ENCODE measurements at regions not wholly inside any gene's neighbourhood (a gene's known extent, or its start where the extent isn't known, plus 50 kb on each side); places are given as distances from the start of the nearest gene placed in this dataset.

DNA sequence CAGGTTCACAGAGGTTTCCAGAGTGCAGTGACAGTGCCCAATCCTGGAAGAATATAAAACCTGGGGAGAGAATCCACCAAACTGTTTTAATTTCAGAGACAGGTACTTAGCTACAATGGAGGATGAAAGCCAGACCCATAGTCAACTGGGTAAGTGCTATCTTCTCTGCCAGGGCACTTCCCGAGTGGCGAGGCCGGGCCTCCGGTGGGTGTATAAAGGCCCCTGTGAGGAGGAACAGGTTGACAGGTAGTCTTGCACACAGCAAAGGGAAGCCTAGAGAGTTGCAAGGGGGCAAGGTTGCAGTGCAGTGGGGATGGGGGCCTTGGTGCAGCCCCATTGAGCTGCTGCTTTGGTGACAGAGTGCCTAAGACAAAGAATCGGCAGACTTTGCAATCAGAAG is 130.7 kb downstream of the SLC38A6 start:
- H3K9me3 Mint-ChIP-seq = peaks cover 45% of the 10 kb centered on the region

DNA sequence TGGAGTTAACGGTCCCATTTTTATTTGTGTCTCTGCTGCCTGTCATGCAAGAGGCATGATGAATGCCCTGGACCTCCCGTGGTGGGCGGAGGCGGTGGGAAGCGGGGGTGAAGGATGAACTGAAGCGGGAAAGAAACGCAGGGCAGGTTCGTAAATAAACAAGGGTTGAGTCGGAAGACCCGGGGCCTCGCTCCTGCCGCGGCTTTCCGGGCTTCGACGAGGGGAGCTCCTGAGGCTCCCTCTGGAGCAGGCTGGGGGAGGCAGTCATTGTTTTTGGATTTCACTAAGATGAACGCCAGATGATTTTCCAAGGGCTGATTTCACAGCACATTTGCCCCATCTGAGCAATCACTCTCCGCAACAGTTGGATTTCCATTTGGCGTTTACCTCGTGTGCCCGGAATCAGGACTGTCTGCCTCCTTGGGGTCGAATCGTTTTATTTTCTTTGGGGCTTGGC is 130.2 kb downstream of the SLC38A6 start:
- H3K27ac ChIP-seq (ENCODE audit: low read depth) = no peak overlapping the region
- peaks cover 13% of the 10 kb centered on the region for H3K27me3 Mint-ChIP-seq (ENCODE audit: insufficient read depth, low read depth, poor library complexity)
- peaks cover 14% of the 10 kb centered on the region for H3K36me3 ChIP-seq (ENCODE audit: insufficient read depth)
- H3K4me2 ChIP-seq = no peak overlapping the region
- peaks cover 19% of the 10 kb centered on the region for H3K4me1 Mint-ChIP-seq
- H3K4me3 ChIP-seq = no peak overlapping the region
- H3K4me3 Mint-ChIP-seq = no peak overlapping the region
- DNase-seq (ENCODE audit: low spot score) (peak; percentile 18), ATAC-seq (no peak)
- no peaks in the 10 kb centered on the region for H3K27me3 ChIP-seq (ENCODE audit: insufficient read depth)
- no peaks in the 10 kb centered on the region for H4K20me1 ChIP-seq (replicated peaks; ENCODE audit: insufficient read depth)
- H3K4me1 ChIP-seq (ENCODE audit: insufficient read depth) = no peaks in the 10 kb centered on the region
- H3F3A ChIP-seq (replicated peaks; ENCODE audit: low read depth) = no peaks in the 10 kb centered on the region
- no peak overlapping the region for H3K27ac Mint-ChIP-seq
- peaks cover 39% of the 10 kb centered on the region for H3K36me3 Mint-ChIP-seq (ENCODE audit: low read depth)
- peaks cover 41% of the 10 kb centered on the region for H3K9me3 Mint-ChIP-seq
- peak overlapping the region; percentile 56; the same call in 1 of the 2 replicates for H2AFZ ChIP-seq
- 0 out of 2 replicates have a peak, but pooled peaks cover 2% of the 10 kb centered on the region for H3K9me2 ChIP-seq (ENCODE audit: insufficient read depth)
- no peaks in the 10 kb centered on the region for H3K79me2 ChIP-seq (replicated peaks; ENCODE audit: insufficient read depth)
- no peak for TF ChIP-seq ZNF331 (CRISPR knock-in tag; IDR thresholded peaks at IDR 0.05; ENCODE audit: low read depth)
- no peak for TF ChIP-seq ZNF114 (CRISPR knock-in tag; IDR thresholded peaks at IDR 0.05)
- TF ChIP-seq CTCF (conservative IDR thresholded peaks at IDR 0.05; ENCODE audit: low read depth in 2 of 2) = no peak
- TF ChIP-seq CREB1 (CRISPR knock-in tag; IDR thresholded peaks at IDR 0.05; ENCODE audit: low read depth) = no peak
- TF ChIP-seq ZNF462 (CRISPR knock-in tag; IDR thresholded peaks at IDR 0.05) = no peak
- TF ChIP-seq POLR2AphosphoS5 (IDR thresholded peaks at IDR 0.05; ENCODE audit: low read depth) = no peak
- no peak for TF ChIP-seq NANOG (IDR thresholded peaks at IDR 0.05; ENCODE audit: borderline replicate concordance)

More for the DNA sequence above, 130.7 kb downstream of the SLC38A6 start:
- Histone ChIP-seq H3F3A (replicated peaks; ENCODE audit: low read depth) (no peaks in the 10 kb centered on the region), H3K27ac (ENCODE audit: low read depth) (no peak overlapping the region), H3K36me3 (ENCODE audit: insufficient read depth) (peaks cover 14% of the 10 kb centered on the region), H3K9me2 (ENCODE audit: insufficient read depth) (0 out of 2 replicates have a peak, but pooled peaks cover 5% of the 10 kb centered on the region), H3K4me2 (no peak overlapping the region), H3K27me3 (ENCODE audit: insufficient read depth) (no peaks in the 10 kb centered on the region), H3K79me2 (replicated peaks; ENCODE audit: insufficient read depth) (no peaks in the 10 kb centered on the region), H3K4me3 (no peak overlapping the region), H4K20me1 (replicated peaks; ENCODE audit: insufficient read depth) (no peaks in the 10 kb centered on the region), H2AFZ (peak overlapping the region; percentile 56; the same call in 1 of the 2 replicates), H3K4me1 (ENCODE audit: insufficient read depth) (no peaks in the 10 kb centered on the region)
- no peak for TF ChIP-seq JUNB (IDR thresholded peaks at IDR 0.05; ENCODE audit: unreplicated experiment)
- no peak for TF ChIP-seq CREB1 (CRISPR knock-in tag; IDR thresholded peaks at IDR 0.05; ENCODE audit: low read depth)
- TF ChIP-seq ZNF114 (CRISPR knock-in tag; IDR thresholded peaks at IDR 0.05) = no peak
- TF ChIP-seq EZH2 (IDR thresholded peaks at IDR 0.05; ENCODE audit: low read depth, unreplicated experiment) = no peak
- no peak for TF ChIP-seq CTCF (conservative IDR thresholded peaks at IDR 0.05; ENCODE audit: low read depth in 2 of 2)
- TF ChIP-seq EZH2phosphoT487 (IDR thresholded peaks at IDR 0.05; ENCODE audit: unreplicated experiment) = no peak
- ATAC-seq = no peak
- H3K4me1 Mint-ChIP-seq = peaks cover 19% of the 10 kb centered on the region
- H3K36me3 Mint-ChIP-seq (ENCODE audit: low read depth) = peaks cover 44% of the 10 kb centered on the region
- no peak overlapping the region for H3K27ac Mint-ChIP-seq
- no peak for DNase-seq (ENCODE audit: low spot score)
- no peak overlapping the region for H3K4me3 Mint-ChIP-seq
- peaks cover 13% of the 10 kb centered on the region for H3K27me3 Mint-ChIP-seq (ENCODE audit: insufficient read depth, low read depth, poor library complexity)

Measured in GM23338 (cell line).